Fibroblast of skin of back (primary cell): ENCODE measurements at regions not wholly inside any gene's neighbourhood (a gene's known extent, or its start where the extent isn't known, plus 50 kb on each side); places are given as distances from the start of the nearest gene placed in this dataset.

Experiments used
- DNase-seq: peaks from one replicate; pipeline ENCODE4 v3.0.0-alpha.2; 2013

- no peak for DNase-seq
Measured at GRCh38 chr14:97408937-97409815, 612.0 kb downstream of the VRK1 start.

- no peak for DNase-seq
Measured at GRCh38 chr14:97410667-97411620, 613.8 kb downstream of the VRK1 start.

GRCh38 chr14:97411938-97412612 lies 614.9 kb downstream of the VRK1 start:
- peak; percentile 8 for DNase-seq

DNA sequence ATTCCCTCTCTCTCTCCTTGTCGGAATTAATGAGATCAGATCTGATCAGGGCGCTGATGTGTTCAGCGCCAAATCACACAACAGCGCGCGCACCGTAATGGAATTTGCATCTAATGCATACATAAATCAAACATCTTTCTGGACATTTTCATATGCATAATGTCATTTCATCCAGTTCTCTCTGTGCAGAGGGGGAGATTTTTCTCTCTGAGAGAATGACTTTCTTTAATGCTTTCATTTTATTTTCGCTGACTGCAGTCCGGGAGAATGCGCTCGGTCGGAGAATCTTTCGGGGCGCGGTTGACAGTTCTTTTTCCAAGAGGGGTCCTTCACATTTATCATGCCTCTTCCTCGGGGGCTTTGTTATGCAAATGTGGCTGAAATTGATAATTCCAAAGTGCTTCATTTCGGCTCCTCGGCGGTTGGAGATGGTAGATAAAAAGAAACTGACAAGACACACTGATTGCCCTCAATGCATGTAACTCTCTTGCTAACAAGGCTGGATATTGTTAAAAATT lies 615.9 kb downstream of the VRK1 start:
- DNase-seq = no peak

DNA sequence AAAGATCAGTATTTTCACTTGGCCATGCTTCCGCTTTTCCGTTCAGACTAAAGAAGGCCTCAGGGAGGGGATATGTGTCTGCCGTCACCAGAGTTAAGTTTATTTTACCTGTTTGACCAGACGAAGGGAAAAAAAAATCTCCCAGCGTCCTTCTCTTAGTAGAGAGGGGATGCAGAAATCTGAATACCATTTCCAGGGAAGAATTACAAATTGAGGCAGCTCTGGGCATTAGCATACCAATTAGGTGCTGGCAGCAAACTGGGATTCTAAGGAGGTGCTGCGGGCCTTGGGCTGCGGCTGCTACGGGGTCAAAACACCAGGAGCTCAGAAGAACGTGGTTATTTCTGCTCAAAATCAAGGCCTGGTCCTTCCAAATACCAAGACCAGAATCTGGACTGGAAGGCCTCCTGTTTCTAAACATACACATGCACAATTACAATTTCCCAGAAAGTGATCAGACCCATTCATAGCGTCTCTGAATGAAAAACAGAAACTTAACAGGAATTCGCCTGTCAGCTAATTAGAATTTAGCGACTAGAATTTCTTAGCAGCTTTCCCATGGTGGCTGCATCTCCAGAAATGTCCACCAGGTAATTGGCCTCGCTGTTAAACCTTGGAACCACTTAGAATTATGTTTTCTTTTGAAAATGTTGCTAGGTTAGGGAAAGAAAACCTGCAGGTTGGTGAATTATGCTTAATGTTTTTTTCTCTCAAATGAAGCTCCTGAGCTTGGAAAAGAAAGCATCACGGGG lies 617.0 kb downstream of the VRK1 start:
- DNase-seq = no peak

DNA sequence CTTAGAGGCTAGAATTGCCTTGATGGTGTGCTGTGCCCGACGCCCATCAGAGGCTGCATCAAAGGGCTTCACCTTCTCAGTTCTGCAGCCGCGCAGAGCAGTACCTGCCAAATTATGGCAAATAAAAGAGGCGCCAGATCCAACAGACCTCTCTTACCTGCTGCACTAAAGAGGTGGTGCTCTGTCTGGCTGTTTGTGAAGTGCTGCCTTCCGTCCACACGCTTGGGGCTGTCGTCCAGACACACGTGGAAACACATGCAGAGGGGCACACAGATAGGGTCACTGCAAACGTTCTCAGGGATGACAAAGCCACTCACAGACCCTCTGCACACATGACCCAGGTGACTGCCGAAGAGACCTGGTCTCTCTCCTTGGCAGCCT lies 617.5 kb downstream of the VRK1 start:
- no peak for DNase-seq

GRCh38 chr14:97415907-97416306 lies 618.7 kb downstream of the VRK1 start:
- DNase-seq = no peak

- DNase-seq = no peak
Measured at GRCh38 chr14:97416550-97416949, 619.4 kb downstream of the VRK1 start.

DNA sequence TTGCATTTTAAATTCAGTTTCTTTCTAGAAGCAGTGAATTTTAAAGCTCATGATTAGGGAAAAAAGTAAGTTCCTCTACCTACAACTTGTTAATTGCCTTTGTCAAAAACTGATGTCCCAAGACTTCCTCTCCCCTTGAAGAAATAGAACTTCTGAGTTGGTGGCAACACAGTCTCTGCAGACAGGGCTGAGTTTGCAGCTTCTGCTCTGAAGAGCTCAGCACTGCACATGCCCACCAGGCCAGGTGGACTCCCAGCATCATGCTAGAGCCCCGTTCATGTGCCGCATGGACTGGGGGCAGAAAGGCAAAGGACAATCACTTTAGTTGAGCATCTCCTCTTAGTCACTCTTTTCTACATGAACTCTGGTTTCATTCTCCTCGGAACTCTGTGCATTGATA lies 620.1 kb downstream of the VRK1 start:
- no peak for DNase-seq

DNA sequence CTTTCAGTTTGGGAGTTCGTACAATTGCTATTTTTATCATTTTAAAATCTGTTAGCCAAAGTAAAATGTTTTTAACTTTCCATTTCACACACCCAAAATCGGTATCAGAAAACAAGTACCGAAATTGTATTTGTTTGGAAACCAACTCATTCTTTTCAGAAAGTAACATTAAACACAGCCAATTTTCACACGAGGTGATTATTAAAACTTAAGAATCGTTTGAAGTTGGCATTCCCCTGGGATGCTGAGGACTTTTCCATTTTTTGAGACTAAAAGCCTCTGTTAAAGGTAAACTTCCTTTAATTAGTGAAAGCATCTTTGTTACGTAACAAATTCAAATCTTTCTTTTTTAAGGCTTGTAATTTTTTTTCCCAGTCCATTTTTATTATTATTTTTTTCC lies 623.0 kb downstream of the VRK1 start:
- no peak for DNase-seq

GRCh38 chr14:97426776-97427175 lies 629.6 kb downstream of the VRK1 start:
- DNase-seq = no peak

GRCh38 chr14:97428808-97429440 lies 631.7 kb downstream of the VRK1 start:
- no peak for DNase-seq

DNA sequence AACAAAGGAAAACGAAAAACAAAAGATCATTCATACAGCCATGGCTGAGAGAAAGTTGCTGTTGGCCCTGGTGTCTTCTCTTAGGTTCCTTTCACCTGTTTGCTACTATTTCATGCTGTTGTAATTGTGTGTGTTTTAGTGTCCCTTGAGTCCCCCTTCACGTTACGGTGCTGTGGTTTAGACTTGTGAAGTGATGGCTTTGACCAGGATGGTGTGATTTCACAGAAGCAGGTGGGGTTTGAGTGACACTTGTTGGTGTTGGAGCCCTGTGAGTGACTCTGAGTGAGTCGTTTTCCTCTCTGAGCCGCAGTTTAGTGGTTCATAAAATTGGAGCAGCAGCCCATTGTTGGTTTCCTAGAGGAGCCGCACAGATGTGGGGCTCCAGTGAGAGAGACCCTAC lies 635.4 kb downstream of the VRK1 start:
- no peak for DNase-seq

GRCh38 chr14:97441740-97442362 lies 644.7 kb downstream of the VRK1 start:
- no peak for DNase-seq

DNA sequence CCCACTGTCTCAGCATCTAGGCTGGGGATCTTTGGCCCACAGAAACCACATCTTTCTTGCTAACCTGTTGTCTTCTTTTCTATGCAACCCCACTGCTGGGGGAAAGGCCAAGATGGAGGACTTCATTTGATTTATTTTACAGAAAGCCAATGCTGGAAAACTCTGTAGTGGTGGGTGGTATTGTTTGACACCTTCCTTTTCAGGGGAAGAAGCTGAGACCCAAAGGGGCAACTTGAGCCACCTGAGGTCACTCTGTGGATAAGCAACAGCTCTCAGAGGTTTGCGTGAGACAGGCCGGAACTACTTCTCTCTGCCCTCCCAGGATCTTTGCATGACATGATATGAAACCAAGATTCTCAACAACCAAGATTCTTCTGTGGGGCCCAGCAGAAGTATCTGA lies 645.2 kb downstream of the VRK1 start:
- no peak for DNase-seq

DNA sequence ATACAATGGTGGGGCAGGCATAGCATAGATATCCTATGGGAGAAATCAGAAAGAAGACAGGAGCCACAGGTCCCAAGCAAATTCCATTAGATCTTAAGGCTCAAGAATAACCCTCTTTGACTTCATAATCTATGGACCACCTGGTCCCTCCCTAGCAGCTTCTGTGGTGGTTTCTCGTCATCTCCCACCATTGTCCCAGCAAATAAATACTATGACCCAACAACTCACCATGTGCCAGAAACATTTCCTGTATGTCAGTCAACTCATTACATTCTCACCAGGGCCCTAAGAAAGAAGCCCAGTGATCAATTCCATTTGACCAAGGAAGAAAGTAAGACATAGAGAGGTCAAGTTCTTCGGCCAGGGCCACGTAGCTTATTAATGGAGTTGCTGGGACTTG lies 646.2 kb downstream of the VRK1 start:
- DNase-seq = no peak

DNA sequence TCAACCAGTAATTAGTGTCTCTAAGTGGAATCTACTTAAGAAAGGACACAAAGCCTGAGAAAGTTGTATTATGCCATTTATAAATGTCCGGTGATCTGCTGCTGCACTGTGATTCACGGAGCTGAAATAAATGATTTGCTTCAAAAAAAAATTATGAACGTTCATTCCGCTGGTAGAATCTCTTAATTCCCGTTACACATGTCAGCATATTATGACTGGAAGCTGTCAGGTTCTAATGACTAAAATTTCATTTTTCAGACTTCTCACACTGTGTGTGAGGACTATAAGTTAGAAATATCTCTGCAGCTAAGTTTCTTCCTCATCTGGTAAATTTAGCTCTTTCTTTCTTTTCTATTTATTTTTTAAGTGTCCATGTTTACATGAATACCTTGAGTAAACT lies 647.1 kb downstream of the VRK1 start:
- DNase-seq = no peak

- no peak for DNase-seq
Measured at GRCh38 chr14:97445367-97445766, 648.2 kb downstream of the VRK1 start.

DNA sequence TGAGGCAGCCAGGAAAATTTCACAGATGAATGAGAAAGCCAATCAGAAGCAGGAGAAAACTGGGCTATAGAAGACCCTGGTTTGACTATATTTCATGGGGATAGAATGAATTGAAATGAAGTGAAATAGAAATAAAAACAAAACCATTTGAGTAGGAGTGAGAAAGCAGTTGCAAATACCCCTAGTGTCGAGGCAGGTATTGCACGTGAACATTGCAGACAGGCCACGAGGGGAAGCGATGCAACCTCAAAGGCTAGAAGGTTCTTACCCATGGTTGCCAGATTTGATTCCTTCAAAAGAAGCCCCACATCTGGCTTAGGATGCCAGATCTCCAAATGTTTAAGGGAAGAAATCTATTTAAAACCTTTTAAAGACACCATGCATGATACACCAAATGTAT lies 648.9 kb downstream of the VRK1 start:
- no peak for DNase-seq

- no peak for DNase-seq
Measured at GRCh38 chr14:97452314-97452713, 655.1 kb downstream of the VRK1 start.

DNA sequence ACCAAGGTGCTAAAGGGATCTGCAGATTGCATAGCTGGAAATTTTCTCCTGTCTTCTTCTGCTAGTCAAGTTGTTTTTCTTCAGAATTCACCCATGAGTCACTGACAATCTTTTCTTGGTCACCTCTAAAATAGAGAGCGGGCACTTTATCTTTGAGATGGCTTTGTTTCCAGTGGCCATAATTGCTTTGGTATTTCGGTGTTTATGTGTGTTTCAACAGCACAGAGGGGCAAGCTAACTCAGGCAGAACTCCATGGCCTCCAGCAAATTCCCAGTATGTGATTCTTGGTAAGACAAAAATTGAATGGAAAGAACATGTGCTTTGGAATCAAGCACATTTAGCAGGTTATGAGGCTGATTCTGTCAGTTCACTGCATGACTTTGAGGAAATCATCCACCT lies 656.8 kb downstream of the VRK1 start:
- DNase-seq = no peak
